ENCODE measurements at regions not wholly inside any gene's neighbourhood (a gene's known extent, or its start where the extent isn't known, plus 50 kb on each side); places are given as distances from the start of the nearest gene placed in this dataset.

DNA sequence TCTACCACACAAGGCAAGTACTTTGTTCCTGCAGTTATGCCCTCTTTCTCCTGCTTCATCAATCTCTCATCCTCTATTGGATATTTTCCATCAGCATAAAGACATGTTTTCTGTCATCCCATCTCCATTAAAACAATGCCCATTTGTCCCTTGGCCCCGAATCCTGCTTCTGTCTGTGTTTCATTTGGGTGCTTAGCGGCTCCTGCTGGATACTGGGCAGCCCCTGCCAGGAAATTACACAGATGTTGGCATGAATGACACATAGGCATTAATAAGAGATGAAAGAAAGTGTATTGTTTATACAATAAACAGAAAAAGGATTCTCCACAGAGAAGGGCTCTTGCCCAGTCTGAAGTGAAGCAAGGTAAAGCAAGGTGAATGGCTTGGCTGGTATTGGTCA, 765.3 kb downstream of the REEP3 start:
- no peaks in the 10 kb centered on the region for H3K27me3 ChIP-seq (replicated peaks; ENCODE audit: insufficient read depth, low read length)
- H3K27ac ChIP-seq (ENCODE audit: low read length), result no peak overlapping the region
- H3F3A ChIP-seq (ENCODE audit: insufficient read depth, low read length), result no peaks in the 10 kb centered on the region
- H3K4me3 ChIP-seq (ENCODE audit: low read length), result no peak overlapping the region
- H3K4me2 ChIP-seq (ENCODE audit: low read depth, low read length), result no peak overlapping the region
- H3K4me1 ChIP-seq (ENCODE audit: low read length), result no peaks in the 10 kb centered on the region
- TF ChIP-seq EZH2phosphoT487 (IDR thresholded peaks at IDR 0.05; ENCODE audit: low read length) (no peak), CTCF (IDR thresholded peaks at IDR 0.05; ENCODE audit: low read length) (no peak), EZH2 (optimal IDR thresholded peaks at IDR 0.05; ENCODE audit: low read depth, low read length) (no peak)
- H3K9ac ChIP-seq (ENCODE audit: low read length), result no peak overlapping the region
- H3K36me3 ChIP-seq (replicated peaks; ENCODE audit: insufficient read depth, low read length), result no peaks in the 10 kb centered on the region
- no peak overlapping the region for H2AFZ ChIP-seq (ENCODE audit: low read length)
- no peaks in the 10 kb centered on the region for H3K9me2 ChIP-seq (replicated peaks; ENCODE audit: insufficient read depth, low read length)
- no peaks in the 10 kb centered on the region for H4K20me1 ChIP-seq (ENCODE audit: insufficient read depth, low read length)
- no peak for DNase-seq
- no peaks in the 10 kb centered on the region for H3K9me3 ChIP-seq (replicated peaks; ENCODE audit: insufficient read depth, low read length)
- no peaks in the 10 kb centered on the region for H3K79me2 ChIP-seq (ENCODE audit: low read length)

- Histone ChIP-seq H3K36me3 (replicated peaks; ENCODE audit: insufficient read depth, low read length) (no peaks in the 10 kb centered on the region), H3K9ac (ENCODE audit: low read length) (no peak overlapping the region), H3K9me3 (replicated peaks; ENCODE audit: insufficient read depth, low read length) (no peaks in the 10 kb centered on the region), H3K4me3 (ENCODE audit: low read length) (no peak overlapping the region), H2AFZ (ENCODE audit: low read length) (no peak overlapping the region), H3K4me2 (ENCODE audit: low read depth, low read length) (no peak overlapping the region), H4K20me1 (ENCODE audit: insufficient read depth, low read length) (no peaks in the 10 kb centered on the region), H3K9me2 (replicated peaks; ENCODE audit: insufficient read depth, low read length) (no peaks in the 10 kb centered on the region), H3K27ac (ENCODE audit: low read length) (no peak overlapping the region), H3K79me2 (ENCODE audit: low read length) (no peaks in the 10 kb centered on the region), H3K4me1 (ENCODE audit: low read length) (no peaks in the 10 kb centered on the region), H3K27me3 (replicated peaks; ENCODE audit: insufficient read depth, low read length) (no peaks in the 10 kb centered on the region), H3F3A (ENCODE audit: insufficient read depth, low read length) (no peaks in the 10 kb centered on the region)
- TF ChIP-seq EZH2phosphoT487 (IDR thresholded peaks at IDR 0.05; ENCODE audit: low read length) (no peak), CTCF (IDR thresholded peaks at IDR 0.05; ENCODE audit: low read length) (no peak), EZH2 (optimal IDR thresholded peaks at IDR 0.05; ENCODE audit: low read depth, low read length) (no peak)
- no peak for DNase-seq
Observed at GRCh38 chr10:64288404-64288803, 767.2 kb downstream of the REEP3 start.

DNA sequence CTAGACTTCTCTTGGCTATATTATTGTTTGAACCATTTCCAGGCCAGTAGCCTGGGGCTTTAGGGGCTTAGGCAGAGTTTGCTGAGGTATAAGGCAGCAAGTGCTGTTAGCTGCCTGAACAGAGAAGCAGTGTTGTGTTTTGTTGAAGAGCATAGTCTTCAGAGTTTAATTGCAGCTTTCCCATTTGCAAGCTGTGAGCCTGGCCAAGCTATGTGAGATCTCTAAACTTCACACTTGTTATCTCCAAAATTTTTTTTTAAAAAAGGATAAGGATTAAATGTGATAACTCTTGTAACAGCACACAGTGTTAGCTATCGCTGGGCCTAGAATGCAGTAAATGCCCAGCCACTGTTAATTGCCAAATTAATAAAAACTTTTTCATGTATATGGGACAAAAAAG, 782.4 kb downstream of the REEP3 start:
- Histone ChIP-seq H3K4me1 (ENCODE audit: low read length) (no peaks in the 10 kb centered on the region), H3K36me3 (replicated peaks; ENCODE audit: insufficient read depth, low read length) (no peaks in the 10 kb centered on the region), H3K9me2 (replicated peaks; ENCODE audit: insufficient read depth, low read length) (no peaks in the 10 kb centered on the region), H3K27ac (ENCODE audit: low read length) (no peak overlapping the region), H2AFZ (ENCODE audit: low read length) (no peak overlapping the region), H3K9ac (ENCODE audit: low read length) (no peak overlapping the region), H3K27me3 (replicated peaks; ENCODE audit: insufficient read depth, low read length) (no peaks in the 10 kb centered on the region), H3K4me3 (ENCODE audit: low read length) (no peak overlapping the region), H4K20me1 (ENCODE audit: insufficient read depth, low read length) (no peaks in the 10 kb centered on the region), H3K9me3 (replicated peaks; ENCODE audit: insufficient read depth, low read length) (no peaks in the 10 kb centered on the region), H3F3A (ENCODE audit: insufficient read depth, low read length) (no peaks in the 10 kb centered on the region), H3K79me2 (ENCODE audit: low read length) (no peaks in the 10 kb centered on the region), H3K4me2 (ENCODE audit: low read depth, low read length) (no peak overlapping the region)
- no peak for DNase-seq
- no peak for TF ChIP-seq EZH2 (optimal IDR thresholded peaks at IDR 0.05; ENCODE audit: low read depth, low read length)
- TF ChIP-seq EZH2phosphoT487 (IDR thresholded peaks at IDR 0.05; ENCODE audit: low read length), result no peak
- no peak for TF ChIP-seq CTCF (IDR thresholded peaks at IDR 0.05; ENCODE audit: low read length)

Data from MM.1S (cell line).